ENCODE measurements at regions not wholly inside any gene's neighbourhood (a gene's known extent, or its start where the extent isn't known, plus 50 kb on each side); places are given as distances from the start of the nearest gene placed in this dataset.
"Not testable (repeated sequence)": the region's sequence is repeated elsewhere in the genome, so short reads cannot be mapped to it uniquely, and the experiment has no call there.

GRCh38 chr12:89824822-89825221 is 116.2 kb upstream of the ATP2B1 start:
- no peak for DNase-seq (ENCODE audit: low read depth)

- DNase-seq (ENCODE audit: low read depth), result not testable (repeated sequence)
Observed at GRCh38 chr12:89822992-89823391, 114.4 kb upstream of the ATP2B1 start.

- no peak for DNase-seq (ENCODE audit: low read depth)
Observed at GRCh38 chr12:89821896-89822295, 113.3 kb upstream of the ATP2B1 start.

- peak; percentile 47 for DNase-seq (ENCODE audit: low read depth)
Observed at GRCh38 chr12:89817501-89818226, 109.0 kb upstream of the ATP2B1 start.

GRCh38 chr12:89815225-89815624 is 106.6 kb upstream of the ATP2B1 start:
- DNase-seq (ENCODE audit: low read depth), result no peak

- DNase-seq (ENCODE audit: low read depth), result no peak
Observed at GRCh38 chr12:89803412-89803811, 94.8 kb upstream of the ATP2B1 start.

GRCh38 chr12:89801284-89801683 is 92.6 kb upstream of the ATP2B1 start:
- no peak for DNase-seq (ENCODE audit: low read depth)

- peak; percentile 28 for DNase-seq (ENCODE audit: low read depth)
Observed at GRCh38 chr12:89800435-89800834, 91.8 kb upstream of the ATP2B1 start.

- no peak for DNase-seq (ENCODE audit: low read depth)
Observed at GRCh38 chr12:89799316-89799715, 90.7 kb upstream of the ATP2B1 start.

GRCh38 chr12:89797436-89797835 is 88.8 kb upstream of the ATP2B1 start:
- DNase-seq (ENCODE audit: low read depth), result no peak

GRCh38 chr12:89796798-89797382 is 88.3 kb upstream of the ATP2B1 start:
- no peak for DNase-seq (ENCODE audit: low read depth)

GRCh38 chr12:89793946-89794345 is 85.3 kb upstream of the ATP2B1 start:
- no peak for DNase-seq (ENCODE audit: low read depth)

- no peak for DNase-seq (ENCODE audit: low read depth)
Observed at GRCh38 chr12:89791286-89791685, 82.6 kb upstream of the ATP2B1 start.

- DNase-seq (ENCODE audit: low read depth), result peak; percentile 47
Observed at GRCh38 chr12:89789862-89790261, 81.2 kb upstream of the ATP2B1 start.

- DNase-seq (ENCODE audit: low read depth), result no peak
Observed at GRCh38 chr12:89787763-89788162, 79.1 kb upstream of the ATP2B1 start.

- no peak for DNase-seq (ENCODE audit: low read depth)
Observed at GRCh38 chr12:89786177-89786810, 77.7 kb upstream of the ATP2B1 start.

GRCh38 chr12:89783359-89784060 is 74.9 kb upstream of the ATP2B1 start:
- peak; percentile 67 for DNase-seq (ENCODE audit: low read depth)

- no peak for DNase-seq (ENCODE audit: low read depth)
Observed at GRCh38 chr12:89782807-89783206, 74.2 kb upstream of the ATP2B1 start.

GRCh38 chr12:89781946-89782550 is 73.4 kb upstream of the ATP2B1 start:
- no peak for DNase-seq (ENCODE audit: low read depth)

- no peak for DNase-seq (ENCODE audit: low read depth)
Observed at GRCh38 chr12:89781156-89781555, 72.5 kb upstream of the ATP2B1 start.

- no peak for DNase-seq (ENCODE audit: low read depth)
Observed at GRCh38 chr12:89779090-89779489, 70.5 kb upstream of the ATP2B1 start.

GRCh38 chr12:89777733-89778379 is 69.2 kb upstream of the ATP2B1 start:
- no peak for DNase-seq (ENCODE audit: low read depth)

Measured in amniotic epithelial cell (primary cell).